ENCODE measurements at regions not wholly inside any gene's neighbourhood (a gene's known extent, or its start where the extent isn't known, plus 50 kb on each side); places are given as distances from the start of the nearest gene placed in this dataset.
"Not testable (repeated sequence)": the region's sequence is repeated elsewhere in the genome, so short reads cannot be mapped to it uniquely, and the experiment has no call there.

DNA sequence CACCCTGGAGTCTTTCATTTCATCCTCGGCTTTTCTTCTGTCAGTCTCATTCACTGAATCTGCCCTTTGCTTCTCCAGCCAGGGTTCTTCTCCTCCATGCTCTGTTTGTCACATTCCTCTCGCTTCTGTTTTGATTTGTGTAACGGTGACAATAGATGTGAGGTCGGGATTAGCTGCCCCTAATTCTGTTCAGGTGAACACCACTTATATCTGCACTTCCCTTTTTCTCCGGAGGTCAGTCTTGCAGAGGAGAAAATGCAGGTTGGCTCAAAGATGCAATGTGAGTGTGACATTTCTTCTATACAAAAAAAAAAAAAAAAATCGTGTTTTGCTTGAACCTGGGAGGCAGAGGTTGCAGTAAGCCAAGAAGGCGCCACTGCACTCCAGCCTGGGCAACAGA, 262.9 kb downstream of the ASMT start:
- ATAC-seq (no peak), DNase-seq (ENCODE audit: low spot score) (no peak)
- TF ChIP-seq JAZF1 (CRISPR knock-in tag; IDR thresholded peaks at IDR 0.05): no peak
- no peak for TF ChIP-seq CBFB (CRISPR knock-in tag; IDR thresholded peaks at IDR 0.05; ENCODE audit: low read depth)
- TF ChIP-seq OVOL2 (CRISPR knock-in tag; IDR thresholded peaks at IDR 0.05; ENCODE audit: borderline replicate concordance): no peak
- TF ChIP-seq, protein P1, sequence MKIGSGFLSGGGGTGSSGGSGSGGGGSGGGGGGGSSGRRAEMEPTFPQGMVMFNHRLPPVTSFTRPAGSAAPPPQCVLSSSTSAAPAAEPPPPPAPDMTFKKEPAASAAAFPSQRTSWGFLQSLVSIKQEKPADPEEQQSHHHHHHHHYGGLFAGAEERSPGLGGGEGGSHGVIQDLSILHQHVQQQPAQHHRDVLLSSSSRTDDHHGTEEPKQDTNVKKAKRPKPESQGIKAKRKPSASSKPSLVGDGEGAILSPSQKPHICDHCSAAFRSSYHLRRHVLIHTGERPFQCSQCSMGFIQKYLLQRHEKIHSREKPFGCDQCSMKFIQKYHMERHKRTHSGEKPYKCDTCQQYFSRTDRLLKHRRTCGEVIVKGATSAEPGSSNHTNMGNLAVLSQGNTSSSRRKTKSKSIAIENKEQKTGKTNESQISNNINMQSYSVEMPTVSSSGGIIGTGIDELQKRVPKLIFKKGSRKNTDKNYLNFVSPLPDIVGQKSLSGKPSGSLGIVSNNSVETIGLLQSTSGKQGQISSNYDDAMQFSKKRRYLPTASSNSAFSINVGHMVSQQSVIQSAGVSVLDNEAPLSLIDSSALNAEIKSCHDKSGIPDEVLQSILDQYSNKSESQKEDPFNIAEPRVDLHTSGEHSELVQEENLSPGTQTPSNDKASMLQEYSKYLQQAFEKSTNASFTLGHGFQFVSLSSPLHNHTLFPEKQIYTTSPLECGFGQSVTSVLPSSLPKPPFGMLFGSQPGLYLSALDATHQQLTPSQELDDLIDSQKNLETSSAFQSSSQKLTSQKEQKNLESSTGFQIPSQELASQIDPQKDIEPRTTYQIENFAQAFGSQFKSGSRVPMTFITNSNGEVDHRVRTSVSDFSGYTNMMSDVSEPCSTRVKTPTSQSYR (CRISPR knock-in tag; IDR thresholded peaks at IDR 0.05): no peak
- no peak for TF ChIP-seq FOXJ3 (CRISPR knock-in tag; IDR thresholded peaks at IDR 0.05; ENCODE audit: borderline replicate concordance)
- TF ChIP-seq ZNF219 (CRISPR knock-in tag; IDR thresholded peaks at IDR 0.05; ENCODE audit: borderline replicate concordance): no peak
- TF ChIP-seq, protein P2, sequence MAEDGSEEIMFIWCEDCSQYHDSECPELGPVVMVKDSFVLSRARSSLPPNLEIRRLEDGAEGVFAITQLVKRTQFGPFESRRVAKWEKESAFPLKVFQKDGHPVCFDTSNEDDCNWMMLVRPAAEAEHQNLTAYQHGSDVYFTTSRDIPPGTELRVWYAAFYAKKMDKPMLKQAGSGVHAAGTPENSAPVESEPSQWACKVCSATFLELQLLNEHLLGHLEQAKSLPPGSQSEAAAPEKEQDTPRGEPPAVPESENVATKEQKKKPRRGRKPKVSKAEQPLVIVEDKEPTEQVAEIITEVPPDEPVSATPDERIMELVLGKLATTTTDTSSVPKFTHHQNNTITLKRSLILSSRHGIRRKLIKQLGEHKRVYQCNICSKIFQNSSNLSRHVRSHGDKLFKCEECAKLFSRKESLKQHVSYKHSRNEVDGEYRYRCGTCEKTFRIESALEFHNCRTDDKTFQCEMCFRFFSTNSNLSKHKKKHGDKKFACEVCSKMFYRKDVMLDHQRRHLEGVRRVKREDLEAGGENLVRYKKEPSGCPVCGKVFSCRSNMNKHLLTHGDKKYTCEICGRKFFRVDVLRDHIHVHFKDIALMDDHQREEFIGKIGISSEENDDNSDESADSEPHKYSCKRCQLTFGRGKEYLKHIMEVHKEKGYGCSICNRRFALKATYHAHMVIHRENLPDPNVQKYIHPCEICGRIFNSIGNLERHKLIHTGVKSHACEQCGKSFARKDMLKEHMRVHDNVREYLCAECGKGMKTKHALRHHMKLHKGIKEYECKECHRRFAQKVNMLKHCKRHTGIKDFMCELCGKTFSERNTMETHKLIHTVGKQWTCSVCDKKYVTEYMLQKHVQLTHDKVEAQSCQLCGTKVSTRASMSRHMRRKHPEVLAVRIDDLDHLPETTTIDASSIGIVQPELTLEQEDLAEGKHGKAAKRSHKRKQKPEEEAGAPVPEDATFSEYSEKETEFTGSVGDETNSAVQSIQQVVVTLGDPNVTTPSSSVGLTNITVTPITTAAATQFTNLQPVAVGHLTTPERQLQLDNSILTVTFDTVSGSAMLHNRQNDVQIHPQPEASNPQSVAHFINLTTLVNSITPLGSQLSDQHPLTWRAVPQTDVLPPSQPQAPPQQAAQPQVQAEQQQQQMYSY (CRISPR knock-in tag; IDR thresholded peaks at IDR 0.05): no peak
- no peak for TF ChIP-seq ZNF396 (CRISPR knock-in tag; IDR thresholded peaks at IDR 0.05; ENCODE audit: borderline replicate concordance)
- TF ChIP-seq CDX4 (CRISPR knock-in tag; IDR thresholded peaks at IDR 0.05; ENCODE audit: borderline replicate concordance): no peak
- TF ChIP-seq FOXK1 (CRISPR knock-in tag; IDR thresholded peaks at IDR 0.05): no peak
- H3K9me3 Mint-ChIP-seq: peaks cover 12% of the 10 kb centered on the region
- POLR2A ChIA-PET: no interaction called here
- no peak overlapping the region for H3K27ac Mint-ChIP-seq
- peaks cover 6% of the 10 kb centered on the region for H3K36me3 Mint-ChIP-seq
- CTCF ChIA-PET: no interaction called here
- 0 out of 2 replicates have a peak, but pooled peaks cover 6% of the 10 kb centered on the region for H3K4me1 Mint-ChIP-seq
- H3K27me3 Mint-ChIP-seq (ENCODE audit: low read depth): no peaks in the 10 kb centered on the region
- no peak overlapping the region for H3K4me3 Mint-ChIP-seq

DNA sequence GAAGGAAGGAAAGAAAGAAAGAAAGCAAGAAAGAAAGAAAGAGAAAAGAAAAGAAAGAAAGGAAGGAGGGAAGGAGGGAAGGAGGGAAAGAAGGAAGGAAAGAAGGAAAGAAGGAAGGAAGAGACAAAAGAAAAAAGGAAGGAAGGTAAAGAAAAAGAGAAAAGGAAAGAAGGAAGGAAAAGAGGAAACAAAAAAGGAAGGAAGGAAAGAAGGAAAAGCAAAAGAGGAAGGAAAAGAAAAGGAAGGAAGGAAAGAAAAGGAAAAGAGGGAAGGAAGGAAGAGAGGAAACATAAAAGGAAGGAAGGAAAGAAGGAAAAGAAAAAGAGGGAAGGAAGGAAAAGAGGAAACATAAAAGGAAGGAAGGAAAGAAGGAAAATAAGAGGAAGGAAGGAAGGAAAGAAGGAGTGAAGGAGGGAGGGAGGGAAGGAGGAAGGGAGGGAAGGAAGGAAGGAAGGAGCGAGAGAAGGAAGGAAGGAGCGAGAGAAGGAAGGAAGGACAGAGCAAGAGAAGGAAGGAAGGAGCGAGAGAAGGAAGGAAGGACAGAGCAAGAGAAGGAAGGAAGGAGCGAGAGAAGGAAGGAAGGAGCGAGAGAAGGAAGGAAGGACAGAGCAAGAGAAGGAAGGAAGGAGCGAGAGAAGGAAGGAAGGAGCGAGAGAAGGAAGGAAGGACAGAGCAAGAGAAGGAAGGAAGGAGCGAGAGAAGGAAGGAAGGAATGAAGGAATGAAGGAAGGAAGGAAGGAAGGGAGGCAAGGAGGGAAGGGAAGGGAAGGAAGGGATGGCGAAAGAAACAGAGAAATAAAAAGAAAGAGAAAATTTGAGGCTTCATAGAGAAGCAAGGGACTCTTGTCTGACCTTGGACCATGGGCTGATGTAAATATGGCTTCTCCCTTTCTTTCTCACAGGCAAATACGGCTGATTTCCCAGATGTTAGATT, 266.3 kb downstream of the ASMT start:
- Mint-ChIP-seq H3K27ac (0 out of 2 replicates have a peak overlapping the region, but pooled peaks have one; percentile 13), H3K9me3 (peaks cover 19% of the 10 kb centered on the region), H3K4me1 (peaks cover 11% of the 10 kb centered on the region), H3K36me3 (peaks cover 13% of the 10 kb centered on the region)
- CTCF ChIA-PET; H3K27me3 Mint-ChIP-seq (ENCODE audit: low read depth); H3K4me3 Mint-ChIP-seq; POLR2A ChIA-PET; ATAC-seq; DNase-seq (ENCODE audit: low spot score): not testable (repeated sequence)

GRCh38 chrX:1883772-1884171, 268.9 kb downstream of the ASMT start:
- DNase-seq (ENCODE audit: low spot score): no peak
- peaks cover 11% of the 10 kb centered on the region for H3K4me1 Mint-ChIP-seq
- no peaks in the 10 kb centered on the region for H3K27me3 Mint-ChIP-seq (ENCODE audit: low read depth)
- POLR2A ChIA-PET: no interaction called here
- CTCF ChIA-PET: no interaction called here
- H3K36me3 Mint-ChIP-seq: peaks cover 13% of the 10 kb centered on the region
- no peak; the same call in 1 of the 2 replicates for ATAC-seq
- peaks cover 21% of the 10 kb centered on the region for H3K9me3 Mint-ChIP-seq
- no peak overlapping the region for H3K27ac Mint-ChIP-seq
- no peak for TF ChIP-seq MXD4 (CRISPR knock-in tag; IDR thresholded peaks at IDR 0.05; ENCODE audit: borderline replicate concordance)
- H3K4me3 Mint-ChIP-seq: no peak overlapping the region
